ENCODE measurements at regions not wholly inside any gene's neighbourhood (a gene's known extent, or its start where the extent isn't known, plus 50 kb on each side); places are given as distances from the start of the nearest gene placed in this dataset.

DNA sequence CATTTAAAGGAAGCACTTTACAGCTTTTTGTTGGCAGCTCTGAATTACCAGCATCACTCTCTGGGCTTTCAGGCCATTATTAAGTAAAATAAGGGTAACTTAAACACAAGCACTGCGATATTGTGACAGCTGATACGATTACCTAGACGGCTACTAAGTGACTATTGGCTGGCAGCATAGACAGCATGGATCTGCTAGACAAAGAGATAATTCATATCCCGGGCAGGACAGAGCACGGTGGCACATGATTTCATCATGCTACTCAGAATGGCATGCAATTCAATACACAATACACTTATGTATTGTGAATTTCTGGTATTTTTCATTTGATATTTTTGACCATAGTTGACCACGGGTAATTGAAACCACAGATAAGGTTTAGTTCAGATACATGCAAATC lies 522.0 kb upstream of the LRRN3 start:
- ATAC-seq = no peak
- H3K4me1 ChIP-seq (ENCODE audit: low read depth) = no peaks in the 10 kb centered on the region
- H3K9me3 ChIP-seq = no peaks in the 10 kb centered on the region
- intact Hi-C loops (cut with DNase I, micrococcal nuclease) = no loop called here
- no peak overlapping the region for H3K4me3 ChIP-seq
- no peak for DNase-seq
- TF ChIP-seq CTCF (IDR thresholded peaks at IDR 0.05) = no peak
- no peaks in the 10 kb centered on the region for H3K36me3 ChIP-seq (ENCODE audit: low read depth)

DNA sequence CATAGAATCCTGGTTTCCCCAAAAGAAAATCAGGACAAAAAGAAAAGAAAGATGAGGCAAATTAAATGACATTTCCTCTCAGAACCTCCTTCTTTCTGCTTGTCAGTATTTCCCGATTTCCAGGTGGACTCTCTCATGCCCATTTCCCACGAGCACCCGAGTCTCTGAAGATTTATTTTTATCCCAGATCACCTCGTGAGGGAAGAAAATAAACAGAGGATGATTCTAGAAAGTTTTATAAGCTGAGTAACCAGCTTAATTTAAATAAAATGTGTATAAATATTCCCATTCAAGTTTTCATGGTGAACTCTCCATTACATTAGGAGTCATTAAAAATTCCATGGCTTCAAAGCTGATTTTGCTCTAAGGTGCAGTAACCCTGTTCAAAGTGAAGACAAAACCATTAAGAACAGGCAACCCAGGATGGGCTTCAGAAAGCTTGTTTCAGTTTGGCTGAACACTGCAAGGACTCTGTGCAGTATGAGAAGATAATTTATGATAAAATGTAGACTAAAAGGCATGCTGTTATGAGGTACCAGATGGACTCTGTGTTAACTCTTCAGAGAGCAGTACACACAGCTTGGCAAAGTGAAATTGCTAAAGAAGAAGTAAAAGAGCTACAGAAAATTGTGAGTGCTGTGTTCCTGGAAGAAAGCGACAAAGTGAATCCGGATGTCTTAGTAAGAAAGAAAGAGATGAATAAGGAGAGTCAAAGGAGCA lies 521.3 kb upstream of the LRRN3 start:
- Histone ChIP-seq H3K9me3 (no peaks in the 10 kb centered on the region), H3K4me1 (ENCODE audit: low read depth) (no peaks in the 10 kb centered on the region), H3K36me3 (ENCODE audit: low read depth) (no peaks in the 10 kb centered on the region), H3K4me3 (no peak overlapping the region)
- intact Hi-C loops (cut with DNase I, micrococcal nuclease) = no loop called here
- ATAC-seq = no peak
- no peak for TF ChIP-seq CTCF (IDR thresholded peaks at IDR 0.05)
- DNase-seq = no peak

DNA sequence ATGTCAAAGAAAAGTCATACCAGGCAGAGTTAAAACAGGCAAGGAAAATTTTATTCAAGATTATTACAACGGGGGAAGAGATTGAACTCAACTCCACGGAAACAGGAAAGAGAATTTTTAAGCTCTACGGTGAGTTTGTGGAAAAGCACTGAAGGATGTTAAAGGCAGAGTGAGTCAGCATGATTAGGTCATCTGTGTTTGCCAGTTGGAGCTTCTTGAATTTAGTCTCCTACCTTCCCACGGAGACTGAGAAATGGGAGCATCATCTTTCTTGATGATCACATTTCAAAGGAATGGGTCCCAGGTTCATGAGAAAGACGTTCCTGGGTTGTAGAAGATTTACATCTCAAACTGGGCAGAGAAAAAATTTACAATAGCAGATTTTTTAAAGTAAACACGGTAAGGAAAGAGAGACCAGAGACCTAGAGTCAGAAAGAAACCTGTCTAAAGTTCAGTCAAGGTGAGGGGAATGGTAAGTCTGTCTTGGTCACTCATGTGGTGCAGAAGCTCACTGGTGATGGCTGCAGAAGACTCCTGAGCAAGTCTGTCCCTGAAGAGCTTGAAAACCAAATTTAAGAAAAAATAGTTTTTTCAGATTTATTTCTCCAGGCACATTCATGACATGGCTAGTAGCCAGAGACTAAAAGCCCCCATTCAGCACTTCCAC lies 516.9 kb upstream of the LRRN3 start:
- DNase-seq = no peak
- Histone ChIP-seq H3K36me3 (ENCODE audit: low read depth) (no peaks in the 10 kb centered on the region), H3K9me3 (no peaks in the 10 kb centered on the region), H3K4me1 (ENCODE audit: low read depth) (no peaks in the 10 kb centered on the region), H3K4me3 (no peak overlapping the region)
- intact Hi-C loops (cut with DNase I, micrococcal nuclease) = no loop called here
- TF ChIP-seq CTCF (IDR thresholded peaks at IDR 0.05) = no peak
- ATAC-seq = no peak

DNA sequence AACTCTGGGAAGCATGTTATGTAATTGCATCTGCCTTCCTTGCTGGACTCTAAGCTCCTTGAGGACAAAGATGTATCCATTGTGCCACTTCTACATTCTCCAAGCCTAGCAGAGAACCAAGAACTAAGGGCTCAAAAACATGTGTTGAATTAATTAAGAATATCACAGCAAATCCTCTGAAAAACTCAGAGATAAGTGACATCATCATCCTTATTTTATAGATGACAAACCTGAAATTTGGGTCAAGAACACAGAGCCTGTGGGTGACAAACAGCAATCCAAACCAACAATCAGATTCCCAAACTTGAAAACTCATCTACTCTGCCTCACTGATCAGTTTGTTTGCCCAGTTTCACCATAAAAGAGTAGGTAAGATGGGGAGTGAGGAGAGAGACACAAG lies 503.6 kb upstream of the LRRN3 start:
- H3K4me1 ChIP-seq (ENCODE audit: low read depth) = no peaks in the 10 kb centered on the region
- no peaks in the 10 kb centered on the region for H3K36me3 ChIP-seq (ENCODE audit: low read depth)
- no peak overlapping the region for H3K4me3 ChIP-seq
- no peaks in the 10 kb centered on the region for H3K9me3 ChIP-seq
- intact Hi-C loops (cut with DNase I, micrococcal nuclease) = no loop called here
- no peak for TF ChIP-seq CTCF (IDR thresholded peaks at IDR 0.05)
- no peak for DNase-seq
- ATAC-seq = no peak

- no peaks in the 10 kb centered on the region for H3K9me3 ChIP-seq
- no peak overlapping the region for H3K4me3 ChIP-seq
- H3K36me3 ChIP-seq (ENCODE audit: low read depth) = no peaks in the 10 kb centered on the region
- no peaks in the 10 kb centered on the region for H3K4me1 ChIP-seq (ENCODE audit: low read depth)
- ATAC-seq (no peak), DNase-seq (no peak)
- intact Hi-C loops (cut with DNase I, micrococcal nuclease) = no loop called here
- no peak for TF ChIP-seq CTCF (IDR thresholded peaks at IDR 0.05)
Measured at GRCh38 chr7:110590415-110590814, 500.5 kb upstream of the LRRN3 start.
